ENCODE measurements at regions not wholly inside any gene's neighbourhood (a gene's known extent, or its start where the extent isn't known, plus 50 kb on each side); places are given as distances from the start of the nearest gene placed in this dataset.

GRCh38 chr7:19249281-19249680, 104.1 kb upstream of the FERD3L start:
- Histone ChIP-seq H3K79me2 (ENCODE audit: control insufficient read depth in 1 of 2, insufficient read depth in 2 of 2, low read length in 2 of 2) (no peaks in the 10 kb centered on the region), H2BK5ac (ENCODE audit: low read depth, low read length) (no peak overlapping the region), H3K4me1 (replicated peaks in 1 of 4; ENCODE audit: control insufficient read depth in 3 of 4, insufficient read depth in 4 of 4, low read length in 3 of 4) (no peaks in the 10 kb centered on the region), H2BK120ac (replicated peaks; ENCODE audit: low read depth, low read length) (no peak overlapping the region), H2BK20ac (ENCODE audit: low read length) (no peak overlapping the region), H2BK15ac (ENCODE audit: low read length) (no peak overlapping the region), H3K27me3 (replicated peaks in 1 of 4; ENCODE audit: control insufficient read depth in 3 of 4, extremely low read depth in 1 of 4, insufficient read depth in 3 of 4, low read length in 3 of 4) (no peaks in the 10 kb centered on the region), H3K79me1 (ENCODE audit: low read depth, low read length) (no peaks in the 10 kb centered on the region), H3K9me3 (ENCODE audit: insufficient read depth in 2 of 2, low read depth in 1 of 2, low read length in 1 of 2) (no peaks in the 10 kb centered on the region; a peak in 1 of 4 replicates), H3K9ac (replicated peaks in 1 of 4; ENCODE audit: extremely low read depth in 1 of 4, low read depth in 3 of 4, low read length in 3 of 4) (no peak overlapping the region), H4K20me1 (replicated peaks in 1 of 2; ENCODE audit: control insufficient read depth in 1 of 2, insufficient read depth in 2 of 2, low read length in 2 of 2) (no peaks in the 10 kb centered on the region), H3K23me2 (ENCODE audit: low read depth, low read length) (no peaks in the 10 kb centered on the region), H4K91ac (replicated peaks; ENCODE audit: insufficient read length, low read length) (no peak overlapping the region), H2AK5ac (ENCODE audit: low read depth, low read length) (no peak overlapping the region), H3K56ac (replicated peaks; ENCODE audit: insufficient read length, low read depth, low read length) (no peak overlapping the region), H3K4me3 (ENCODE audit: extremely low read depth in 1 of 4, insufficient read depth in 2 of 4, low read depth in 3 of 4, low read length in 4 of 4) (no peak overlapping the region), H4K5ac (ENCODE audit: insufficient read length, low read depth, low read length) (no peak overlapping the region), H3K23ac (ENCODE audit: insufficient read length) (no peak overlapping the region), H4K8ac (ENCODE audit: extremely low read depth, insufficient read depth, low read length) (no peak overlapping the region), H3K14ac (ENCODE audit: insufficient read length) (no peak overlapping the region), H3K4ac (replicated peaks; ENCODE audit: insufficient read length, low read depth, low read length) (no peak overlapping the region), H3K4me2 (ENCODE audit: insufficient read depth in 1 of 2, low read depth in 2 of 2, low read length in 2 of 2) (no peak overlapping the region), H3K27ac (ENCODE audit: low read depth, low read length) (no peak overlapping the region), H3K18ac (ENCODE audit: extremely low read depth, low read length) (no peak overlapping the region), H2AFZ (ENCODE audit: low read length) (no peak overlapping the region), H2BK12ac (ENCODE audit: low read depth, low read length) (no peak overlapping the region), H3K36me3 (ENCODE audit: control insufficient read depth in 2 of 4, insufficient read depth in 4 of 4, low read length in 3 of 4) (no peaks in the 10 kb centered on the region)
- DNase-seq (ENCODE audit: low read depth in 1 of 2, low spot score in 2 of 2) = no peak
- no peak for FAIRE-seq
- CTCF ChIA-PET (ENCODE audit: partially characterized antibody) = interaction anchor here (0.6 kb wide), 1 partner anchor 203 kb away, joined by 3 read pairs; no protein-coding TSS in a partner anchor
- POLR2A ChIA-PET (ENCODE audit: partially characterized antibody) = no interaction called here
- TF ChIP-seq, protein P1, sequence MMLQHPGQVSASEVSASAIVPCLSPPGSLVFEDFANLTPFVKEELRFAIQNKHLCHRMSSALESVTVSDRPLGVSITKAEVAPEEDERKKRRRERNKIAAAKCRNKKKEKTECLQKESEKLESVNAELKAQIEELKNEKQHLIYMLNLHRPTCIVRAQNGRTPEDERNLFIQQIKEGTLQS (IDR thresholded peaks at IDR 0.05; ENCODE audit: insufficient read depth, low read depth, low read length) = no peak
- TF ChIP-seq BRCA1 (IDR thresholded peaks at IDR 0.05; ENCODE audit: low read depth, low read length) = no peak
- WGBS, 2 experiments (ENCODE audit: extremely low coverage in 1 of 2, insufficient coverage in 1 of 2, insufficient read length in 1 of 2, insufficient replicate concordance in 2 of 2, low coverage in 1 of 2, low lambda C conversion rate in 2 of 2, missing lambda C conversion rate in 1 of 2) = 88% methylated on average over 4 of the region's 4 CpGs; no CpG with 5 or more reads in 1 of the 2 experiments

Measured in H1 (cell line).